Uterus (tissue), 3 donors: ENCODE measurements at regions not wholly inside any gene's neighbourhood (a gene's known extent, or its start where the extent isn't known, plus 50 kb on each side); places are given as distances from the start of the nearest gene placed in this dataset.
"Not testable (repeated sequence)": the region's sequence is repeated elsewhere in the genome, so short reads cannot be mapped to it uniquely, and the experiment has no call there.

Source experiments
- DNase-seq, 2 donors: peaks; one replicate each; pipeline ENCODE4 v3.0.0-alpha.2; 2019 to 2020
- H3K27ac ChIP-seq, 2 donors: fragments of 200-600 bp; sonication (generic); 1 replicate in 1 of 2; 2 replicates in 1 of 2; pipeline ENCODE4 v1.5.1; 2016 to 2018
- H3K27me3 ChIP-seq, 2 donors: fragments of 200-600 bp; sonication (generic); one replicate each; pipeline ENCODE4 v1.5.1; 2018 to 2019; ENCODE audit warnings: control low read depth in 1 of 2
- H3K36me3 ChIP-seq, 2 donors: fragments of 200-600 bp; sonication (generic); one replicate each; pipeline ENCODE4 v1.5.1; 2019; ENCODE audit warnings: control low read depth in 1 of 2
- H3K4me1 ChIP-seq, 2 donors: fragments of 200-600 bp; sonication (generic); one replicate each; pipeline ENCODE4 v1.5.1; 2018 to 2019; ENCODE audit warnings: control low read depth in 1 of 2
- H3K4me3 ChIP-seq, 2 donors: fragments of 200-600 bp; sonication (generic); 1 replicate in 1 of 2; 2 replicates in 1 of 2; pipeline ENCODE4 v1.5.1; 2018 to 2019; ENCODE audit warnings: mild to moderate bottlenecking in 1 of 2
- H3K9me3 ChIP-seq, 2 donors: fragments of 200-600 bp; sonication (generic); one replicate each; pipeline ENCODE4 v1.5.1; 2019; ENCODE audit warnings: control low read depth in 1 of 2
- CTCF ChIP-seq, 4 experiments: fragments of 200-600 bp in 2 of 4; fragments of 450-650 bp in 2 of 4; sonication (generic) in 2 of 4; IDR thresholded peaks; one replicate each; pipeline ENCODE4 v1.5.1; 2016 to 2019; ENCODE audit warnings: antibody characterized with exemption in 4 of 4, mild to moderate bottlenecking in 2 of 4, moderate library complexity in 1 of 4
- POLR2A ChIP-seq, 2 donors: fragments of 450-650 bp; IDR thresholded peaks; one replicate each; pipeline ENCODE4 v1.6.1; 2016; ENCODE audit warnings: antibody characterized with exemption in 2 of 2, mild to moderate bottlenecking in 1 of 2, moderate library complexity in 1 of 2
- intact Hi-C: fragments of 100-400 bp; cut with DNase I; formaldehyde crosslinking; loops from one replicate; pipeline ENCODE4 v1.15.1; 2023; ENCODE audit warnings: low total_unique reads
- donor health status: DM: yes; HTN: yes; CAD: no.

DNA sequence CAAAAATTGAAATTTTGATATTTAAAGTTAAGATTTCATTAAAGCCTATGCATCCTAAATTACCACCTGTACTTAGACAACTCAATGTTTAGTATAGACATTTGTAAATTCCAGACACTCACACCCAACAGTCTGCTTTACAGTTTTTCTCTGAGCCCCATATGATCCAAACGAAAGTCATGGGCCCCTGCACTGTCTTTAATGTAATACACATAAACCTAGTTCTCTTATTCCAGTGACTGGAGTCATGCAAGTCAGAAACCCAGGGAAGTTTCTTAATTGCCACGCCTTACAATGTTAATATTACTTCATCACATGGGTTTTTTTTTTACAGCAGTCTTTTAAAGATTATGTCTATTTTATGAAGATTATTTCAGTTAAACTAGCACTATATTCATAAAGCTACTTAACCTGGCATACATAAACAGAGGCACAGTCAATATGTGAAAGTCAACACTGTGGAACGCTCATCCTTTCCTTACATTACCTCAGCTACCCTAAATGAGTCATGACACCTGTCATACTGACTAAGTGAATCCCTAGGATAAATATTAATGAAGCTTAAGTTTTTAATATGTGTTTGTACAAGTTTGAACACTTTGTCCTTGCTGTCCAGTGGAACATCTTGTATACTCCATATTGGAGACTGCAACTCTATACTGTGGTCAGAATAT is 67.7 kb upstream of the H2AZ1 start:
- no peaks in the 10 kb centered on the region for H3K4me1 ChIP-seq
- no peak overlapping the region for H3K4me3 ChIP-seq
- TF ChIP-seq CTCF (IDR thresholded peaks at IDR 0.05): no peak
- no peak for TF ChIP-seq POLR2A (IDR thresholded peaks at IDR 0.05)
- H3K36me3 ChIP-seq: no peaks in the 10 kb centered on the region
- intact Hi-C loops: no loop called here
- no peaks in the 10 kb centered on the region for H3K27me3 ChIP-seq
- peaks cover 0 to 3% of the 10 kb centered on the region in 2 donors for H3K9me3 ChIP-seq
- no peak overlapping the region for H3K27ac ChIP-seq
- no peak for DNase-seq

DNA sequence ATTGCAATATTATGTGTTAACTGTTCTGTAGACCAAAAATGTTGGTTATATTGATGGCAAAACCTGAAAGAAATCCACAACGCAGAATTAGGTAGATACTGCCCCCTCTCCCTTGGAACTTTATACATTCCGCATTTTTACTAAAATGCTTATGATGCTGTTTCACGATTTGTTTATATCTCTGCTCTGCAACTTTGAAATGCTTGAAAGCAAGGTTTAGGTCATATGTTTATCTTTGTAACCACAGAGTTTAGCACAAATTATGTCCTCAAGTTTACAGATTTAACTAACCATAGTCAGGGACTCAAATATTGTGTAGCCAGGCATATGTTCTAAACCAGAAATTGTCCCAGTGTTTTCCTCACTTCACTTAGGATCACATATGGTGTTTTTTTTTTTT is 66.1 kb upstream of the H2AZ1 start:
- H3K4me1 ChIP-seq: no peaks in the 10 kb centered on the region
- H3K9me3 ChIP-seq: peaks cover 0 to 3% of the 10 kb centered on the region in 2 donors
- H3K27ac ChIP-seq: no peak overlapping the region
- intact Hi-C loops: no loop called here
- H3K36me3 ChIP-seq: no peaks in the 10 kb centered on the region
- no peak for TF ChIP-seq CTCF (IDR thresholded peaks at IDR 0.05)
- no peak for TF ChIP-seq POLR2A (IDR thresholded peaks at IDR 0.05)
- DNase-seq: no peak
- H3K4me3 ChIP-seq: no peak overlapping the region
- H3K27me3 ChIP-seq: no peaks in the 10 kb centered on the region

- Histone ChIP-seq H3K4me1 (no peaks in the 10 kb centered on the region), H3K9me3 (peaks cover 0 to 3% of the 10 kb centered on the region in 2 donors), H3K36me3 (no peaks in the 10 kb centered on the region), H3K27ac (no peak overlapping the region), H3K27me3 (no peaks in the 10 kb centered on the region), H3K4me3 (no peak overlapping the region)
- no peak for TF ChIP-seq POLR2A (IDR thresholded peaks at IDR 0.05)
- TF ChIP-seq CTCF (IDR thresholded peaks at IDR 0.05): no peak
- intact Hi-C loops: no loop called here
- DNase-seq: no peak
These were observed 64.5 kb upstream of the H2AZ1 start for GRCh38 chr4:100014616-100015015.

GRCh38 chr4:100009490-100009889 is 59.4 kb upstream of the H2AZ1 start:
- H3K36me3 ChIP-seq: no peaks in the 10 kb centered on the region
- no peak overlapping the region for H3K4me3 ChIP-seq
- no peak overlapping the region for H3K27ac ChIP-seq
- DNase-seq: no peak
- intact Hi-C loops: no loop called here
- TF ChIP-seq CTCF (IDR thresholded peaks at IDR 0.05) (no peak), POLR2A (IDR thresholded peaks at IDR 0.05) (no peak)
- H3K9me3 ChIP-seq: no peaks in the 10 kb centered on the region
- no peaks in the 10 kb centered on the region for H3K4me1 ChIP-seq
- no peaks in the 10 kb centered on the region for H3K27me3 ChIP-seq

DNA sequence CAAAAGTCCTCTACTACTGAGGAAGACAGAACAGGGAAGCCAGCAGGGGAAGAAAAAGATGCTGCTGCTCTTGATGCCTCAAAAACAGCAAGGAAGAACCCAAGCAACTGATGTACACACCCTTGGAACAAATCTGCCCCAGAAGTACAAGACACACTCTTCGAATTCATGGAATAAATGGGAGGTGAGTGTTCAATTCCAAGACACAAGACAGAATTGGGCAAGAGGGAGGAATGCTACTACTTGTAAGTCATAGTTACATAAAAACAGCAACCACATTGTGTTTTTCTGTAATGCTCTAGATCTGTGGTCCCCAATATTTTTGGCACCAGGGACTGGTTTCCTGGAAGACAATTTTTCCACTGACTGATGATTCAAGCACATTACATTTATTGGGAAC is 58.0 kb upstream of the H2AZ1 start:
- no peak for TF ChIP-seq CTCF (IDR thresholded peaks at IDR 0.05)
- H3K27ac ChIP-seq: no peak overlapping the region
- intact Hi-C loops: no loop called here
- H3K4me1 ChIP-seq: no peaks in the 10 kb centered on the region
- H3K36me3 ChIP-seq: no peaks in the 10 kb centered on the region
- H3K27me3 ChIP-seq: no peaks in the 10 kb centered on the region
- no peak overlapping the region for H3K4me3 ChIP-seq
- no peak for DNase-seq
- no peaks in the 10 kb centered on the region for H3K9me3 ChIP-seq

- H3K4me1 ChIP-seq, H3K4me3 ChIP-seq, H3K36me3 ChIP-seq, H3K27me3 ChIP-seq, intact Hi-C loops, H3K27ac ChIP-seq, DNase-seq, H3K9me3 ChIP-seq: not testable (repeated sequence)
These were observed 56.1 kb upstream of the H2AZ1 start for GRCh38 chr4:100006161-100006560.
